Esophagus squamous epithelium (tissue), 4 donors: ENCODE measurements at regions not wholly inside any gene's neighbourhood (a gene's known extent, or its start where the extent isn't known, plus 50 kb on each side); places are given as distances from the start of the nearest gene placed in this dataset.

Experiments used
- CTCF ChIP-seq, 6 experiments: fragments of 450-650 bp in 4 of 6; fragments of 200-600 bp in 2 of 6; sonication (generic) in 2 of 6; IDR thresholded peaks; one replicate each; pipeline ENCODE4 v1.5.1; 2016 to 2019; ENCODE audit warnings: antibody characterized with exemption in 6 of 6, mild to moderate bottlenecking in 4 of 6, moderate library complexity in 4 of 6
- POLR2A ChIP-seq, 4 donors: fragments of 450-650 bp; IDR thresholded peaks; one replicate each; pipeline ENCODE4 v1.6.1; 2017; ENCODE audit warnings: antibody characterized with exemption in 4 of 4, mild to moderate bottlenecking in 4 of 4, moderate library complexity in 3 of 4

DNA sequence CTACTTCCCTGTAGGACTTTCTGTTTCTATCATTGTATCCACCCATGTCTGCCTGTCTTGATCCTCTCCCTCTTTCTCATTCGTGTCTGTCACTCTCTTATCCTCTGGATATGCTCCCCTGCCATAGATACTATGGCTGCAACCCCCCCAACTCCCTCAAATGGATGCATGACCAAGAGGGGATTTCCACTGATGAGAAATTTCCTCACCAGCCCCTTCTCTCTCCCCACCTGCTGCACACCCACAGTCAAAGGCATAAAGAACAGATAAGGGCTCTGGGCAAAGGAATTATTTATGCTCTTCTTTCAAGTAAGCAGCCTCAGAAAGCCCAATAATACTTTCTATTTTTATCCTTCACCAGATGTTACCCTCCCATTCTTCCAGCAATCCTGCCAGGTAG lies 121.3 kb downstream of the FOXI3 start:
- TF ChIP-seq POLR2A (IDR thresholded peaks at IDR 0.05), result no peak
- TF ChIP-seq CTCF (IDR thresholded peaks at IDR 0.05), result no peak
